OCI-LY1 (cell line): ENCODE measurements at regions not wholly inside any gene's neighbourhood (a gene's known extent, or its start where the extent isn't known, plus 50 kb on each side); places are given as distances from the start of the nearest gene placed in this dataset.

Experiments
- CTCF ChIP-seq: fragments of 200-600 bp; sonication (generic), shearing (Covaris generic); IDR thresholded peaks from 2 replicates; pipeline ENCODE4 v1.5.1; 2017; ENCODE audit warnings: mild to moderate bottlenecking, antibody characterized with exemption, low read length, moderate library complexity, mixed read lengths
- EZH2 ChIP-seq: fragments of 200-600 bp; sonication (generic), shearing (Covaris generic); IDR thresholded peaks from 2 replicates; pipeline ENCODE4 v1.8.0; 2017; ENCODE audit warnings: borderline replicate concordance, mixed run types, mild to moderate bottlenecking, antibody characterized with exemption, low read length, moderate library complexity, mixed read lengths

GRCh38 chr13:64417581-64417980 lies 2812.6 kb downstream of the PCDH9 start:
- no peak for TF ChIP-seq CTCF
- TF ChIP-seq EZH2 = no peak
